8988T (cell line): ENCODE measurements at regions not wholly inside any gene's neighbourhood (a gene's known extent, or its start where the extent isn't known, plus 50 kb on each side); places are given as distances from the start of the nearest gene placed in this dataset.

ENCODE experiments used
- DNase-seq: peaks from one replicate; pipeline ENCODE4 v3.0.0; 2011

- DNase-seq: no peak
Observed at GRCh38 chr15:101550124-101550523, 60.6 kb upstream of the PCSK6 start.

- DNase-seq: no peak
Observed at GRCh38 chr15:101549647-101550046, 60.1 kb upstream of the PCSK6 start.

GRCh38 chr15:101547737-101548136 lies 58.2 kb upstream of the PCSK6 start:
- DNase-seq: no peak

- DNase-seq: no peak
Observed at GRCh38 chr15:101545548-101546505, 56.3 kb upstream of the PCSK6 start.

GRCh38 chr15:101544613-101544945 lies 55.1 kb upstream of the PCSK6 start:
- no peak for DNase-seq

- no peak for DNase-seq
Observed at GRCh38 chr15:101543926-101544612, 54.6 kb upstream of the PCSK6 start.

GRCh38 chr15:101543431-101543830 lies 53.9 kb upstream of the PCSK6 start:
- DNase-seq: no peak

- DNase-seq: no peak
Observed at GRCh38 chr15:101543026-101543390, 53.5 kb upstream of the PCSK6 start.

- no peak for DNase-seq
Observed at GRCh38 chr15:101542306-101543025, 53.0 kb upstream of the PCSK6 start.

GRCh38 chr15:101541501-101542292 lies 52.2 kb upstream of the PCSK6 start:
- DNase-seq: no peak

- peak; percentile 41 for DNase-seq
Observed at GRCh38 chr15:101540480-101541239, 51.2 kb upstream of the PCSK6 start.

- DNase-seq: no peak
Observed at GRCh38 chr15:101539930-101540329, 50.4 kb upstream of the PCSK6 start.

- DNase-seq: no peak
Observed at GRCh38 chr15:101539492-101539891, 50.0 kb upstream of the PCSK6 start.
